Adrenal gland (tissue), 9 donors: ENCODE measurements at regions not wholly inside any gene's neighbourhood (a gene's known extent, or its start where the extent isn't known, plus 50 kb on each side); places are given as distances from the start of the nearest gene placed in this dataset.

ENCODE experiments used
- DNase-seq, 7 donors: peaks; one replicate each; pipeline ENCODE4 v3.0.0-alpha.2; 2019 to 2020
- H3K27ac ChIP-seq, 5 donors: fragments of 200-600 bp; sonication (generic) in 4 of 5; 1 replicate in 3 of 5; 2 replicates in 2 of 5; pipeline versions ENCODE4 v1.5.1 to v1.8.0; 2016 to 2020; ENCODE audit warnings: mild to moderate bottlenecking in 1 of 5
- H3K27me3 ChIP-seq: fragments of 200-600 bp; 2 replicates; pipeline ENCODE4 v1.8.0; 2021
- H3K36me3 ChIP-seq, 2 donors: fragments of 200-600 bp; replicated peaks in 1 of 2; 1 replicate in 1 of 2; 2 replicates in 1 of 2; pipeline versions ENCODE4 v1.5.1 to v1.8.0; 2018 to 2022
- H3K4me1 ChIP-seq, 2 donors: fragments of 200-600 bp; replicated peaks in 1 of 2; 1 replicate in 1 of 2; 2 replicates in 1 of 2; pipeline versions ENCODE4 v1.5.1 to v1.8.0; 2018 to 2021
- H3K4me3 ChIP-seq, 4 donors: fragments of 200-600 bp; sonication (generic) in 3 of 4; one replicate each; pipeline ENCODE4 v1.5.1; 2016 to 2018
- H3K9me3 ChIP-seq, 3 donors: fragments of 200-600 bp; sonication (generic) in 1 of 3; replicated peaks in 1 of 3; 1 replicate in 2 of 3; 2 replicates in 1 of 3; pipeline versions ENCODE4 v1.5.1 to v1.8.0; 2016 to 2021
- POLR2A ChIP-seq, 2 donors: fragments of 450-650 bp; IDR thresholded peaks; one replicate each; pipeline ENCODE4 v1.6.1; 2017; ENCODE audit warnings: antibody characterized with exemption in 2 of 2, mild to moderate bottlenecking in 2 of 2, moderate library complexity in 1 of 2
- WGBS, 4 donors: extraction: QIAGEN DNeasy Blood & Tissue Kit in 2 of 4; methylation state at CpG; one replicate each; pipeline versions ENCODE4 v1.1.5 to v1.1.7; 2013 to 2017; 5-methylcytosine and 5-hydroxymethylcytosine counted together
- intact Hi-C, 2 donors: fragments of 100-400 bp; cut with DNase I; formaldehyde crosslinking; loops; one replicate each; pipeline versions ENCODE4 v1.14.1 to v1.15.0; 2022 to 2023
- TF ChIP-seq, protein P1 (sequence below), 6 experiments: fragments of 450-650 bp in 4 of 6; fragments of 200-600 bp in 2 of 6; sonication (generic) in 1 of 6; IDR thresholded peaks; 1 replicate in 5 of 6; 2 replicates in 1 of 6; pipeline versions ENCODE4 v1.5.1 to v1.8.0; 2016 to 2021; ENCODE audit warnings: antibody characterized with exemption in 6 of 6, mild to moderate bottlenecking in 2 of 6, moderate library complexity in 1 of 6
- donor health status: healthy with polysubstance abuse.
- donor health status: Bipolar disorder and iron deficiency.
- donor health status: DM: yes; HTN: yes; CAD: no.
- donor health status: DM: no; HTN: no; CAD: no.
- donor health status: DM: no; HTN: no; CAD: no.

- 19 to 41% (median 39%) methylated on average over 3 of the region's 3 CpGs for WGBS, 4 donors
- Histone ChIP-seq H3K4me3 (no peak overlapping the region), H3K27ac (no peak overlapping the region), H3K27me3 (no peaks in the 10 kb centered on the region), H3K36me3 (no peaks in the 10 kb centered on the region), H3K9me3 (no peaks in the 10 kb centered on the region), H3K4me1 (no peaks in the 10 kb centered on the region)
- DNase-seq = no peak
- TF ChIP-seq, protein P1, sequence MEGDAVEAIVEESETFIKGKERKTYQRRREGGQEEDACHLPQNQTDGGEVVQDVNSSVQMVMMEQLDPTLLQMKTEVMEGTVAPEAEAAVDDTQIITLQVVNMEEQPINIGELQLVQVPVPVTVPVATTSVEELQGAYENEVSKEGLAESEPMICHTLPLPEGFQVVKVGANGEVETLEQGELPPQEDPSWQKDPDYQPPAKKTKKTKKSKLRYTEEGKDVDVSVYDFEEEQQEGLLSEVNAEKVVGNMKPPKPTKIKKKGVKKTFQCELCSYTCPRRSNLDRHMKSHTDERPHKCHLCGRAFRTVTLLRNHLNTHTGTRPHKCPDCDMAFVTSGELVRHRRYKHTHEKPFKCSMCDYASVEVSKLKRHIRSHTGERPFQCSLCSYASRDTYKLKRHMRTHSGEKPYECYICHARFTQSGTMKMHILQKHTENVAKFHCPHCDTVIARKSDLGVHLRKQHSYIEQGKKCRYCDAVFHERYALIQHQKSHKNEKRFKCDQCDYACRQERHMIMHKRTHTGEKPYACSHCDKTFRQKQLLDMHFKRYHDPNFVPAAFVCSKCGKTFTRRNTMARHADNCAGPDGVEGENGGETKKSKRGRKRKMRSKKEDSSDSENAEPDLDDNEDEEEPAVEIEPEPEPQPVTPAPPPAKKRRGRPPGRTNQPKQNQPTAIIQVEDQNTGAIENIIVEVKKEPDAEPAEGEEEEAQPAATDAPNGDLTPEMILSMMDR (IDR thresholded peaks at IDR 0.05) = no peak
- TF ChIP-seq POLR2A (IDR thresholded peaks at IDR 0.05) = no peak
- intact Hi-C loops = no loop called here
These were observed 653.7 kb upstream of the ZWINT start for GRCh38 chr10:57014758-57015157.

DNA sequence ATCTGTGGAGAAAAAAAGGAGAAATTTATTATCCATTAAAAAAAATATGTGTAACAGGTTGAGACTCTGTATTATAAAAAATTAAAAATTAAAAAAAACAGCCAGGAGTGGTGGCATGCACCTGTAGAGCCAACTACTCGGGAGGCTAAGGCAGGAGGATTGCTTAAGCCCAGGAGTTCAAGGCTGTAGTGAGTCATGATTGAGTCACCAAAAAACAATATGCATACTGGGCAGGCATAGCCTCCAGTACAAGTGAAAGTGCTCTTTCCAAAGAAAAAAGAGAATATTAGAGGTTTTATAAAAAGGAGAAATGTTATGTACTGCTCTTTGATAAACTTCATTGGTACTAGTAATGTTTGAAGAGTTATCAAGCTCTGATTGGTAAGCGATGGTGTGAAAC is 647.1 kb upstream of the ZWINT start:
- intact Hi-C loops = no loop called here
- Histone ChIP-seq H3K27ac (no peak overlapping the region), H3K9me3 (no peaks in the 10 kb centered on the region), H3K27me3 (no peaks in the 10 kb centered on the region), H3K4me1 (no peaks in the 10 kb centered on the region), H3K4me3 (no peak overlapping the region), H3K36me3 (no peaks in the 10 kb centered on the region)
- no peak for DNase-seq
- TF ChIP-seq, protein P1 (IDR thresholded peaks at IDR 0.05) = no peak
- no peak for TF ChIP-seq POLR2A (IDR thresholded peaks at IDR 0.05)
- WGBS, 4 donors = 62 to 67% (median 64%) methylated on average over 2 of the region's 2 CpGs

DNA sequence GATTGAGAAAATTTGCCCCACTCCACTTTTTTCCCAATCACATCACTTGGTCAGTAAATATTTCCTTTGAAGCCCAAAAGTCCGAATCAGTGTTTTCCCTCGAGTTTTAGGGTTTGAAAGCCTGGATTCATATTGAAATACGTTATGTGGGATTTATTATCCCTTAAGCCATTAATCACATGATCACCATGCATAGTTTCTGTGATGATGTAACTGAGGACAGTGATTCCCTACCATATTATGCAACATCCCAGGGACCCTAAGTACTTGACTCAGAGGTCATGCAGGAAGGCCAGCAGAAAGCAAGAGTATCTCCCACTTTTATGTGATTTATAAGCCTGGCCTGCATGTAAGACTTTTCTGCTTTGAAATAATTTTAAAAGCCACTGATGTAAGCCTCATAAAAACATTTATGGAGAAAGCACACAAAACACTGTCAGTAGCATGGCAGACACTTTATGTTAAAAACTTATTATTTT is 630.6 kb upstream of the ZWINT start:
- H3K36me3 ChIP-seq = no peaks in the 10 kb centered on the region
- WGBS, 4 donors = 27 to 60% (median 39%) methylated on average over 3 of the region's 3 CpGs
- H3K27ac ChIP-seq = no peak overlapping the region
- no peak for TF ChIP-seq POLR2A (IDR thresholded peaks at IDR 0.05)
- TF ChIP-seq, protein P1 (IDR thresholded peaks at IDR 0.05) = no peak
- H3K4me1 ChIP-seq = no peaks in the 10 kb centered on the region
- intact Hi-C loops = no loop called here
- no peaks in the 10 kb centered on the region for H3K27me3 ChIP-seq
- no peak for DNase-seq
- peaks cover 0 to 3% (median 0%) of the 10 kb centered on the region in 3 donors for H3K9me3 ChIP-seq
- H3K4me3 ChIP-seq = no peak overlapping the region

DNA sequence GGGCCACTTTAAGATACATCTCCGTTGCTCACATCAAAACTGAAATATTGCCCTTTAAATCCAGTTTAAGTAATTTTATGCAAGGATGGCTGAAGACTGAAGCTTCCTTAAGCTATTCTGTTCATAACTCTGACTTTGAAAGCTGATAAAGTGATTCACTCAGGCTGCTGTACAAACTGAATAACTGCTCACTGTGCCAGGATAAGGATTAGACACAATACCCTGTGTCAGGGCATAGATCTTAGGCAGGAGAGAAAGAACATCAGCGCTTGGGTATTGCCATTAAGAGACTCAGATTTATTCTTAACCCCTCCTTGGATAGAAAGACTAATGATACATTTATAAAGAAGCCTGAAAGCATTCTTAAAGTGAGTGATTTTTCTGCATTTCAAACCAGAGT is 614.5 kb upstream of the ZWINT start:
- intact Hi-C loops = no loop called here
- Histone ChIP-seq H3K36me3 (no peaks in the 10 kb centered on the region), H3K27me3 (no peaks in the 10 kb centered on the region), H3K4me3 (no peak overlapping the region), H3K27ac (no peak overlapping the region), H3K4me1 (no peaks in the 10 kb centered on the region), H3K9me3 (no peaks in the 10 kb centered on the region)
- TF ChIP-seq, protein P1 (IDR thresholded peaks at IDR 0.05) = no peak
- TF ChIP-seq POLR2A (IDR thresholded peaks at IDR 0.05) = no peak
- WGBS, 4 donors = 64 to 79% (median 74%) methylated on average over 2 of the region's 2 CpGs
- no peak for DNase-seq
